ENCODE measurements at regions not wholly inside any gene's neighbourhood (a gene's known extent, or its start where the extent isn't known, plus 50 kb on each side); places are given as distances from the start of the nearest gene placed in this dataset.
"Not testable (repeated sequence)": the region's sequence is repeated elsewhere in the genome, so short reads cannot be mapped to it uniquely, and the experiment has no call there.

DNA sequence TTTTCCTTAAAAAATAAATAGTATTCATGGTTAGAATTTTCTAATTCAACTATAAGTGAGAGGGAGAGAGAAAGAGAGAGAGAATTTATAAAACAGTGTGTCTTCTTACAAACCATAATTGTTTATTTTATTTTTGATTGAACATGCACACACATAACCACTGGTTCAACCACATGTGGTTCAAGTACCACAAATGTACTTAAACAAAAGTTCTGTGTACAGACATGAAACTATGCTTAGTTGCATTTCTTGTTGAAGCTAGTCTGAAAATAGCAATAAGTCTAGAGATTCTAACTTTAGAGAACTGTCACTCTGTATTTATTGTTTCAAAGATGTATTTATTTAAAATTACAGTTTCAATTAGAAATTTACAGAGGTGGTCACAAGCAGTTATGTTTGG, 130.6 kb upstream of the PDE4D start:
- ChIA-PET POLR2A (ENCODE audit: unreplicated experiment) (no interaction called here), CTCF (no interaction called here)
- BruUV-seq (replicated peaks), result no TSS peak
- H3K36me3 ChIP-seq (ENCODE audit: low read depth, low read length), result no peaks in the 10 kb centered on the region
- no peaks in the 10 kb centered on the region for H3K9me3 ChIP-seq (ENCODE audit: low read length)
- no peak overlapping the region for H3K4me2 ChIP-seq (ENCODE audit: low read length)
- H2AFZ ChIP-seq (ENCODE audit: low read length), result no peak overlapping the region
- no peaks in the 10 kb centered on the region for H4K20me1 ChIP-seq (ENCODE audit: low read length)
- H3K79me2 ChIP-seq (ENCODE audit: low read length), result no peaks in the 10 kb centered on the region
- no peak for ATAC-seq
- no peaks in the 10 kb centered on the region for H3F3A ChIP-seq (ENCODE audit: low read length, unreplicated experiment)
- intact Hi-C loops (cut with micrococcal nuclease), result no loop called here
- no peak for DNase-seq
- H3K4me1 ChIP-seq (ENCODE audit: insufficient read depth, low read length), result no peaks in the 10 kb centered on the region
- TF ChIP-seq, protein P1, sequence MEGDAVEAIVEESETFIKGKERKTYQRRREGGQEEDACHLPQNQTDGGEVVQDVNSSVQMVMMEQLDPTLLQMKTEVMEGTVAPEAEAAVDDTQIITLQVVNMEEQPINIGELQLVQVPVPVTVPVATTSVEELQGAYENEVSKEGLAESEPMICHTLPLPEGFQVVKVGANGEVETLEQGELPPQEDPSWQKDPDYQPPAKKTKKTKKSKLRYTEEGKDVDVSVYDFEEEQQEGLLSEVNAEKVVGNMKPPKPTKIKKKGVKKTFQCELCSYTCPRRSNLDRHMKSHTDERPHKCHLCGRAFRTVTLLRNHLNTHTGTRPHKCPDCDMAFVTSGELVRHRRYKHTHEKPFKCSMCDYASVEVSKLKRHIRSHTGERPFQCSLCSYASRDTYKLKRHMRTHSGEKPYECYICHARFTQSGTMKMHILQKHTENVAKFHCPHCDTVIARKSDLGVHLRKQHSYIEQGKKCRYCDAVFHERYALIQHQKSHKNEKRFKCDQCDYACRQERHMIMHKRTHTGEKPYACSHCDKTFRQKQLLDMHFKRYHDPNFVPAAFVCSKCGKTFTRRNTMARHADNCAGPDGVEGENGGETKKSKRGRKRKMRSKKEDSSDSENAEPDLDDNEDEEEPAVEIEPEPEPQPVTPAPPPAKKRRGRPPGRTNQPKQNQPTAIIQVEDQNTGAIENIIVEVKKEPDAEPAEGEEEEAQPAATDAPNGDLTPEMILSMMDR (conservative IDR thresholded peaks at IDR 0.05; ENCODE audit: low read depth, low read length), result no peak
- TF ChIP-seq EZH2 (IDR thresholded peaks at IDR 0.05; ENCODE audit: low read length, unreplicated experiment), result no peak
- TF ChIP-seq EZH2phosphoT487 (IDR thresholded peaks at IDR 0.05; ENCODE audit: borderline replicate concordance, low read length), result no peak
- no peak overlapping the region for H3K4me3 ChIP-seq (ENCODE audit: low read length)
- H3K27ac ChIP-seq (ENCODE audit: low read length), result no peak overlapping the region
- no peak overlapping the region for H3K9ac ChIP-seq (ENCODE audit: low read length)
- H3K9me2 ChIP-seq (replicated peaks; ENCODE audit: low read length), result no peaks in the 10 kb centered on the region
- H3K27me3 ChIP-seq (ENCODE audit: low read length), result peaks cover 34% of the 10 kb centered on the region

DNA sequence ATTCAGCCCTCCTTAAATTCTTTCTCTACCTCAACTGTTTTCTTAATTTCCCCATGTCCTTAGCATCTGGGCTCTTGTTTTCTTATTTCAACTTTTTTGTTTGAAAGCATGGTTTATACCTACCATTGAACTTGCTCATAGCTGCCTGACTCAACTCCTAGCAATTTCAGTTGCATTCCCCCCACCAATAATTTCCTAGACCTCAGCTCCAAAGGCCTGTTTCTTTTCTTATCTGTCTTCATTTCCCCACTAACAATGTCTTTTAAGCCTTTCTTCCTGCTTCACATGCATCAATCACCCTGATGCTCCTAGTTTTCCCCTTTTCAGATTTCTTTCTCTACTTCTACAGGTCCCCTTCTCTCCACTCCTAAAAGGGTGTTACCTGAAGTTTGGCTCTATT, 129.7 kb upstream of the PDE4D start:
- no peaks in the 10 kb centered on the region for H3K9me3 ChIP-seq (ENCODE audit: low read length)
- no peak overlapping the region for H3K4me2 ChIP-seq (ENCODE audit: low read length)
- CTCF ChIA-PET, result no interaction called here
- no peaks in the 10 kb centered on the region for H3F3A ChIP-seq (ENCODE audit: low read length, unreplicated experiment)
- ATAC-seq (no peak), DNase-seq (no peak)
- no peaks in the 10 kb centered on the region for H3K9me2 ChIP-seq (replicated peaks; ENCODE audit: low read length)
- no peak overlapping the region for H2AFZ ChIP-seq (ENCODE audit: low read length)
- H4K20me1 ChIP-seq (ENCODE audit: low read length), result no peaks in the 10 kb centered on the region
- H3K4me3 ChIP-seq (ENCODE audit: low read length), result no peak overlapping the region
- H3K36me3 ChIP-seq (ENCODE audit: low read depth, low read length), result no peaks in the 10 kb centered on the region
- no peak overlapping the region for H3K9ac ChIP-seq (ENCODE audit: low read length)
- no peaks in the 10 kb centered on the region for H3K4me1 ChIP-seq (ENCODE audit: insufficient read depth, low read length)
- peaks cover 34% of the 10 kb centered on the region for H3K27me3 ChIP-seq (ENCODE audit: low read length)
- H3K79me2 ChIP-seq (ENCODE audit: low read length), result no peaks in the 10 kb centered on the region
- POLR2A ChIA-PET (ENCODE audit: unreplicated experiment), result no interaction called here
- TF ChIP-seq EZH2phosphoT487 (IDR thresholded peaks at IDR 0.05; ENCODE audit: borderline replicate concordance, low read length) (no peak), EZH2 (IDR thresholded peaks at IDR 0.05; ENCODE audit: low read length, unreplicated experiment) (no peak)
- TF ChIP-seq, protein P1 (conservative IDR thresholded peaks at IDR 0.05; ENCODE audit: low read depth, low read length), result no peak
- no peak overlapping the region for H3K27ac ChIP-seq (ENCODE audit: low read length)
- no TSS peak for BruUV-seq (replicated peaks)
- intact Hi-C loops (cut with micrococcal nuclease), result no loop called here

DNA sequence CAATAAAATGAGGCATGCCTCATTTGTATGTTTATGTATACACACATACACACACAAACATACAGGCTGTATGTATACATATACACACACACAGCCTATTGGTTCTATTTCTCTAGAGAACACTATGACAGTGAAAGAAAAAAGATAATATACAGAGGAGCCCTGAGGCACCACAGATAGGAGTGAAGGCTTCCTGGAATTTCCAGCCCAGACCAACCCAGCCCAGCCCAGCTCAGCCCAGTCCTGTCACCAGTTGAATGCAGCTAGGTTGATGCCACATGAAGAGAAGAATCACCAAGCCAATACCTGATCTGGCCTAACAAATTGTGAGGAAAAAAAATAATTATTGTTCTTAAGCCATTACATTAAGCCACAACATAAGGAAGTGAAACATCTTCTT, 126.9 kb upstream of the PDE4D start:
- no peaks in the 10 kb centered on the region for H3K9me3 ChIP-seq (ENCODE audit: low read length)
- no peak overlapping the region for H3K4me2 ChIP-seq (ENCODE audit: low read length)
- no peaks in the 10 kb centered on the region for H3K9me2 ChIP-seq (replicated peaks; ENCODE audit: low read length)
- no peak overlapping the region for H3K27ac ChIP-seq (ENCODE audit: low read length)
- DNase-seq, result no peak
- H3K36me3 ChIP-seq (ENCODE audit: low read depth, low read length), result no peaks in the 10 kb centered on the region
- no peaks in the 10 kb centered on the region for H3F3A ChIP-seq (ENCODE audit: low read length, unreplicated experiment)
- no peaks in the 10 kb centered on the region for H4K20me1 ChIP-seq (ENCODE audit: low read length)
- no peak overlapping the region for H3K4me3 ChIP-seq (ENCODE audit: low read length)
- intact Hi-C loops (cut with micrococcal nuclease), result no loop called here
- POLR2A ChIA-PET (ENCODE audit: unreplicated experiment), result no interaction called here
- H3K9ac ChIP-seq (ENCODE audit: low read length), result no peak overlapping the region
- peaks cover 34% of the 10 kb centered on the region for H3K27me3 ChIP-seq (ENCODE audit: low read length)
- no peak for ATAC-seq
- BruUV-seq (replicated peaks), result no TSS peak
- CTCF ChIA-PET, result no interaction called here
- H2AFZ ChIP-seq (ENCODE audit: low read length), result no peak overlapping the region
- no peaks in the 10 kb centered on the region for H3K4me1 ChIP-seq (ENCODE audit: insufficient read depth, low read length)
- no peaks in the 10 kb centered on the region for H3K79me2 ChIP-seq (ENCODE audit: low read length)
- TF ChIP-seq EZH2 (IDR thresholded peaks at IDR 0.05; ENCODE audit: low read length, unreplicated experiment) (no peak), EZH2phosphoT487 (IDR thresholded peaks at IDR 0.05; ENCODE audit: borderline replicate concordance, low read length) (no peak)
- TF ChIP-seq, protein P1 (conservative IDR thresholded peaks at IDR 0.05; ENCODE audit: low read depth, low read length), result no peak

DNA sequence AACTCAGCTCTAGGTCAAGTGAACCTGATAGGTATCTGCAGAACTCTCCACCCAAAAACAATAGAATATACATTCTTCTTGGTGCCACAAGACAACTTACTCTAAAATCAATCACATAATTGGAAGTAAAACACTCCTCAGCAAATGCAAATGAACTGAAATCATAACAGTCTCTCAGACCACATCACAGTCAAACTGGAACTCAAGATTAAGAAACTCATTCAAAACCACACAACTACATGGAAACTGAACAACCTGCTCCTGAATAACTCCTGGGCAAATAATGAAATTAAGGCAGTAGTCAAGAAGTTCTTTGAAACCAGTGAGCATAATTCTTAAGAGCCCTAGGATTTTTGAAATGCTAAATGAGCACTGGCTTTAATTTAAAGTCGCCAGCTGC, 125.4 kb upstream of the PDE4D start:
- peaks cover 28% of the 10 kb centered on the region; the same call in 1 of the 2 replicates for H3K27me3 ChIP-seq (ENCODE audit: low read length)
- H3K9me3 ChIP-seq (ENCODE audit: low read length); DNase-seq; H4K20me1 ChIP-seq (ENCODE audit: low read length); H2AFZ ChIP-seq (ENCODE audit: low read length); H3K9me2 ChIP-seq (replicated peaks; ENCODE audit: low read length); H3F3A ChIP-seq (ENCODE audit: low read length, unreplicated experiment); H3K4me1 ChIP-seq (ENCODE audit: insufficient read depth, low read length); H3K4me2 ChIP-seq (ENCODE audit: low read length); H3K9ac ChIP-seq (ENCODE audit: low read length); H3K36me3 ChIP-seq (ENCODE audit: low read depth, low read length); ATAC-seq; POLR2A ChIA-PET (ENCODE audit: unreplicated experiment); intact Hi-C loops (cut with micrococcal nuclease); BruUV-seq (replicated peaks); H3K27ac ChIP-seq (ENCODE audit: low read length); H3K4me3 ChIP-seq (ENCODE audit: low read length); CTCF ChIA-PET; H3K79me2 ChIP-seq (ENCODE audit: low read length): not testable (repeated sequence)
